ENCODE measurements at regions not wholly inside any gene's neighbourhood (a gene's known extent, or its start where the extent isn't known, plus 50 kb on each side); places are given as distances from the start of the nearest gene placed in this dataset.
A peak's percentile ranks its signal among the peaks of the same experiment; 100 is the strongest.
"Not testable (repeated sequence)": the region's sequence is repeated elsewhere in the genome, so short reads cannot be mapped to it uniquely, and the experiment has no call there.

DNA sequence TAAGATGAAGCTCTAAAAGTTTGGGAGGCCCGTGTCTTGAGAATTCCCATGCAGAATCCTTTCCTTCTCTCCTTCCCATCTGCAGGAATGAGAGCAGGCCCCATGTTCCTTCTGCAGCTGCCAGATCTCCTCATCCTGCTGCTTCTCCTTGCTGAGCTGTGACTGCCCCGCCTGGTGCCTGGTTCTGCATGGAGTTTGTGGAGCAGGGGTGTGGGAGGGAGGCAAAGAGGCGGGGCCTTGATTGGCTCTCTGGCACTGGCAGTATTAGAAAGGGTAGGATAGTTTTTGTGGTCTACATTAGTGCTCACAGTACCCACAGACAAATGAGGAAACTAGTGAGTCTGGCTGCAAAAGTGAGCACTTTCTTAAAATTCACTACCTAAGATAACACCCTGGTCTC, 91.1 kb upstream of the CLPB start:
- DNase-seq: no peak

DNA sequence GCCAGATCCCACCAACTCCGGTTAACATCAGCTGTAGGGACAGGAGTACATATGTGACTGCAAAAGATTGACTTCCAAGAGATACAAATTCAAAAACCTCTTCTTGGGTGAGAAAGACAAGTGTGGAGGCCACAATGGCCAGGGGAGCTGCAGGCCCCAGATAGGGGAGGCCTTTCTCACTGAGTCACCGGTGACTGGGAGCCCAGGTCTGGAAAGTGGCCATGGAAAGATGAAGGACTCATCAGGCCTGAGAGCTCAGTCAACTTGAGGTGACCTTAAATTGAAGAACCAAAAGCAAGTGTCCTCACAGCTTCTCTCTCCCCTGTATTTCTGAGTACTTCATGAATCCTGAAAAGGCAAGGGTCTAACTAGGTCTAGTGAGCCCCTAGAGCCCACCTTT, 90.4 kb upstream of the CLPB start:
- DNase-seq: no peak

DNA sequence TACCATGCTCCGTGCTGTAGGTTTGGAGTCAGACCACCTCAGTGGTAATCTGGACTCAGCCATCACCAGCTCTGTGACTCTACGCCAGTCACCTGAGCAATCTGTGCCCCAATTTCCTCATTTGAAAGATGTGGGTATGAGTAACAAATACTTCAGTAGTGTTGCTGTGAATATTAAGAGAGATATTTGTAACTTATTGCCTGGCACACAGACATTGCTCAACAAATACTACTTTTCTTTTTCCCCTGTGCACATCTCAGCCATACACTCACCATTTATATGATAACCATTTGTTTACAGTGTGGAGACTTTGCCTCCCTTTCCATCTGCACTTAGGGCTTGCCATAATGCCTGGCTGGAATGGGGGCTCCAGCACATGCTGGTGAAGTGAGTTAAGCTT, 89.7 kb upstream of the CLPB start:
- DNase-seq: no peak

DNA sequence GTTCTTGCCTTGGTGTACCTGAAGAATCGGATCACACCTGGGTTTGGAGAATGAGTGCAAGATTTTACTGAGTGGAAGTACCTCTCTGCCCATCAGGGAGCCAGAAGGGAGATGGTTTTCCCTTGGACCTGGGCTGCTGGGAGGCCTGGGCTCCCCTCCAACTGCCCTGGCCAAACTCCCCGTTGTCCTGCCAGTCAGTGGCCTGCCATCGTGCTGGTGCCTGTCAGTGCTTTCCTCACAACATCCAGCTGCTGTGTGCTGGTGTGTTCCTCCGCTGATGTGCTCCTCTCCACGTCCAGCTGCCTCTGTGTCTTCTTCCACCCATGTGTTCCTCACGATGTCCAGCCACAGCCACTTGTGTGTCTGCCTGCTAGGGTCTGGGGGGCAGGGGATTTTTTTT, 87.9 kb upstream of the CLPB start:
- no peak for DNase-seq

DNA sequence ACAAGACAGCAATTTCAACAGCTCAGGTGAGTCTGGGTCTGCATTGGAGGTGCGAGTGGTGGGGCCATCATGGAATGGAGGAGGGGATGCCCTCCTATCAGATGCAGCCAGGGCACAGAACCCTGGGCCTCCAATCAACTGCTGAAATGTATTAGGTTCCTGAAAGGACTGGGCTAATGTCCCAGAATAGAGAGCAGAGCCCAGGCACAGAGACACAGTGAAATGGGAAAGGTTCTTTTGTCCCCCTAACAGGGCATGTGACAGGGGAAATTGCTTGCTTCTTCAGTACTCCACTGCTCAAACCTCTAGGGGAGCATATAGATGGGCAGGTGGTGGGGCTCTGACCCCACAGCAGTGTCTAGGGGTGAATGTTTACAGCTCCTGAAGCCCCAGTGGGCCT, 87.3 kb upstream of the CLPB start:
- DNase-seq: no peak

DNA sequence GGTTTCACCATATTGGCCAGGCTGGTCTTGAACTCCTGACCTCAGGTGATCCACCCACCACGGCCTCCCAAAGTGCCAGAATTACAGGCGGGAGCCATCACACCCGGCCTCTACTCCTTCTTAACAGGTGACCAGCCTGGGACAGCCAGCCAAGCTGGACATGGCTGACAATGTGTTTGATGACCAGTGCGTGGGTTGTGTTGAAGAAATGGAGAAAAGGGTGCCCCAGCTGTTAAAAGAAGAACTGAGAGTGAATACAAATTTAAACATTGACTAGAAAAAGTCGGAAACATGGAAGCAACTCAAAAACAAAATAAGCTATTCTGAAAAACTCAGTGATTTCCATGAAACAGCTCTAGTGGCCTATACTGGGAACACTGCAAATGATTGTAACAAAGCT, 86.5 kb upstream of the CLPB start:
- DNase-seq: no peak

DNA sequence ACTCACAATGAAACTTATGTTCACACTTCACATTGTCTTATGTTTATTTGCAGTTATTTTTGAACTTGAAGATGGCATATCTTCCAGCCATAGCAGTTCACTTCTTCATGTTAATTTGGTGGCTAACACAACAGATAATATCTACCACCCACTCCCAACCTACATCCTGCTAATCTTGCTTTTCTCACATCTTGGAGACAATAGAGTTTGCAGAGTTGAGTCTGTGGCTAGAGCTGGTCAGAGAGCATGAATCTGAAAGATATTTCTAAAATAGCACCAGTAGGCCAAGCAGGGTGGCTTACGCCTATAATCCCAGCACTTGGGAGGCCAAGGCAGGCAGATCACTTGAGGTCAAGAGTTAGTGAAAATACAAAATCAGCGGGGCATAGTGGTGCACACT, 85.6 kb upstream of the CLPB start:
- not testable (repeated sequence) for DNase-seq

DNA sequence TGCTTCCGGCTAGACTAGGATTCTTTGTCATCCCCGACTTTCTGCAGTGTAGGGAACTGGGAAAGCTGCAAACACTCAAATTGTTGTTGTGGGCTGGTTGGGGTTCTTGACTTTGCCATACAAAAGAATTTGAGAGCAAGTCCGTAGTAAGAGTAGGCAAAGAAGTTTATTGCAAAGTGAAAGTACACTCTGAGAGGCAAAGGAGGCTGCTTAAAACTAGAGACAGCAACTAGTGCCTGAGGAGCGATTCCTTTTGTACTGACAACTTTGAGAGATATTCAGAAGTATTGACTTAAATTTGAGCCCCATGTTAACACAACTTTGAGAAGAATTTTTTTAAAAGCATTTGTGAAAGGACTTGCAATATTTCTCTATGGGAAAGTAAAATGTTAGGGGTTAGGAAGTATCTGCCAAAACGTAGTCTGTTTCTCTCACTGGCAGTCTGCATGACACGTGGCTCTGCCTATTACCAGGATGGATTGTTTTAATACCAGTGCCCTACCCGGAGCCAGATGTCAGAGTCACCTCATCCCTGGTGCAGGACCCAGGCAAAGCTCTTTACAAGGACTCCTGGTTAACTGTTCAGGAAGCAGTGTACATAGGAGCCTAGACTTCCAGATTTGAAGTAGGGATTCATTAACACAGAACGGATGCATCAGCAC, 85.0 kb upstream of the CLPB start:
- peak; percentile 17 for DNase-seq

DNA sequence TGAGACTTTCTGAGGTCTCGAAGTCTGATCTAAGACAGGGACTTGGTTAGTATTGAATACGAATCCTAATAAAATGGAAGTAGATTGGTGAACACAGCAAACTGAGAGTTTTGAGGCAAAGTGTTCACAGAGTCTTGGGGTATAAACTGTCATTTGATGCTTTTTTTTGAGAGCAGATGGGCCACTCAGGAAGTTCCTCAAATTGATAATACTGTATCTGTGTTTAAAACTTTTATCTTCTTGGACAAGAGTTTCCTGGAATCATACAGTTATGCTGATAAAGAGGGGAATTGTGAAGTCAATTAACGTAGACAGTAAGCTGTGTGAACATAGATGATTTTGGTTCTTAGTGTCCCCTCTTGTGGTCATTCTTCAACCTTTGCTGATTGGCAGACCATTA, 80.0 kb upstream of the CLPB start:
- DNase-seq: no peak

DNA sequence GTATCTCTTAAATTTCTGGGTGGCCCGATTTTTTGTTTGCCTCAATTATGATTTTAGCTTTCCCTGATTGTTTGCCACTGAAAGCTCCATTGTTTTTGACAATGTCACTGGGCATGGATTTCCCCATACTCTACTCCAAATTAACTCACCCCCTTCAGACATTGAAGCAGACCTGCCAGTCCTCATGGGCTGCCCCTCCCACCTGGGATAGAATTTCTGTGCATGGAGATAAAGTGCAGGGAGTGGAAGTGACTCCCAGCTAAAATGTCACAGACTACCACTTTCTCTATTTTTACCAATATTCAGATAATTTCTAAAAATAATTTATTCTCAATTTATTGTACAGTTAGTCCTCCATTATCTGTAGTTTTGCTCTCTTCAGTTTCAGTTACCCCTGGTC, 79.1 kb upstream of the CLPB start:
- no peak for DNase-seq

DNA sequence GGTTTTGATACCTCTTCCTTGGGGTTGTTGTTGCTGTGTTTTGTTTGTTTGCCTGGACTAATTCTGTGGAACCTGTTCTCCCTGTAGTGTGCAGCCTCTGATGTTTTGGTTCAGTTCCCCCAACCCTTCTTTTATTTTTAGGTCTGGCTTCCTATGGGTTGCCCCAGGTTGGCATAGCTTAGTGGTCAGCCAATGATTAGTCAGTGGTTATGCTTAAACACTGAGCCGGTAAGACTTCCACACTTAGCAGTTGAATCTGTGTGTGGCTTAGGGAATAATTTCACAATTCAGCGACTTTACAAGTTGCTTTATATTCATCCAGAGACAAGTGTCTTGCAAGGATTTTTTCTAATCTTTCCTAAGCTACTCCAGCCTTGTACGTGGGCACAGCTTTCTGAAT, 78.6 kb upstream of the CLPB start:
- no peak for DNase-seq

DNA sequence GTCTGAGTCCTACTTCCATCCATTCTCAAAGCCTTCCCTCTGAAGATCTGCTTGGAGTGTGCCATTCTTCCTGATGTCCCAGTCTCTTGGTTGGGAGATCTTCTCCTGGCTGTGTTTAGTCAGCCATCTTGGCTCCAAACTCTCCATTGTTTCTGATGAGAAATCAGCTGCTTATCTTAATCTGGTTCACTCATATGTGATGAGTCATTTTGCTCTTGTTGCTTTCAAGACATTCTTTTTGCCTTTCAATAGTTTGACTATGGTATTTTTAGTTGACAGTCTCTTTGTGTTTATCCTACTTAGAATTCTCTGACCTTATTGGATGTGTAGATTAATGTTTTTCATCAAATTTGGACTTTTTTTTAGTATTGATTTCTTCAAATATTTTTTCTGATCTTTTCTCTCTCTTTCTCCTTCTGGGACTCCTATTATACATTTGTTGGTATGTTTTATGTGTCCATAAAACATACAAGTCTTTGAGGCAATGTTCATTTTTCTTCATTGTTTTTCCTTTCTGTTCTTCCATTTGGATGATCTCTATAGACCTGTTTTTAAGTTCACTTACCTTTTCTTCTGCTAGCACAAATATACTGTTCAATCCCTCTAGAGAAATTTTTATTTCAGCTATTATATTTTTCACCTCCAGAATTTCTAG, 77.2 kb upstream of the CLPB start:
- no peak for DNase-seq

DNA sequence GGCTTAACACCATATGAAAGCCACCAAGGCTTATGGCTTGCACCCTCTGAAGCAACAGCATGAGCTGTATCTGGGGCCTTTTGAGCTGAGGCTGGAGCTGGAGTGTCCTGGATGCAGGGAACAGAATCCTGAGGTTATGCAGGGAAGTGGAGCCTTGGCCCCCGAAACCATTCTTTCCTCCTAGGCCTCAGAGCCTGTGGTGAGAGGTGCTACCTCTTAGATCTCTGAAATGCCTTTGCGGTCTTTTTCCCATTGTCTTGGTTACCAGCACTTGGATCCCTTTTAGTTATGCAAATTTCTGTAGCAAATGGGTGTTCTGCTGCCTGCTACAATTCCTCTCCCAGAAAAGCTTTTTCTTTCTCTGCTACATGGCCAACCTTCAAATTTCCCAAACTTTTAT, 72.7 kb upstream of the CLPB start:
- no peak for DNase-seq

DNA sequence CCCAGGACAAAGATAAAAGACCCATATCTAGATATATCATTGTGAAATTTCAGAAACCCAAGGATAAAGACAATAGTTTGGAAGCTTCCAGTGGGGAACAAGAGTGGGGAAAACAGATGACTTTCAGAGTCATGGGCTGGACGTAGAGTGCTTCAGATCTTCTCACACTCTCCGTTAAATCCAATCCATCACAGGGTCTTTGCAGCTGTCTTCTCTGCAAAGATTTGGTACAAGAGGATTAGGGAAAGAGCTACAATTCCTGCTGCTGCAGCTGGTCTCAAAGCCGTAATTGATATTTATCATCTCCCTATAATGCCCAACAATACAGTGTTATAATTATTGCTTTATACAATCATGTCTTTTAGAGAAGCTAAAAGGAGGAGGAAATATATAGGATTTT, 63.4 kb upstream of the CLPB start:
- DNase-seq: no peak

DNA sequence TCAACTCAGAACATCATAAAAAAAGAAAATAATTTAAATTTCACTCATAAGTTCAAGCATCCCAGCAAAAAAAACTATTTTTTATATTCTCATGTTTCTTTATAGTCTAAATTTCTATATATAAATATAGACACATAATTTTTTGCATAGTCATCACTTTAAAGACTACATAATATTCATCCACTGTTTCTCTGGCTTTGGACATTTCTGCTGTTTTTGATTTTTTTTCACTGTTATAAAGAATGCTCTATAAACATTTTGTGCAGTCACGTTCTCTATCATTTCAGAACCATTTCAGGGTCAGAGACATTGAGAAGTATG, 59.7 kb upstream of the CLPB start:
- DNase-seq: no peak

DNA sequence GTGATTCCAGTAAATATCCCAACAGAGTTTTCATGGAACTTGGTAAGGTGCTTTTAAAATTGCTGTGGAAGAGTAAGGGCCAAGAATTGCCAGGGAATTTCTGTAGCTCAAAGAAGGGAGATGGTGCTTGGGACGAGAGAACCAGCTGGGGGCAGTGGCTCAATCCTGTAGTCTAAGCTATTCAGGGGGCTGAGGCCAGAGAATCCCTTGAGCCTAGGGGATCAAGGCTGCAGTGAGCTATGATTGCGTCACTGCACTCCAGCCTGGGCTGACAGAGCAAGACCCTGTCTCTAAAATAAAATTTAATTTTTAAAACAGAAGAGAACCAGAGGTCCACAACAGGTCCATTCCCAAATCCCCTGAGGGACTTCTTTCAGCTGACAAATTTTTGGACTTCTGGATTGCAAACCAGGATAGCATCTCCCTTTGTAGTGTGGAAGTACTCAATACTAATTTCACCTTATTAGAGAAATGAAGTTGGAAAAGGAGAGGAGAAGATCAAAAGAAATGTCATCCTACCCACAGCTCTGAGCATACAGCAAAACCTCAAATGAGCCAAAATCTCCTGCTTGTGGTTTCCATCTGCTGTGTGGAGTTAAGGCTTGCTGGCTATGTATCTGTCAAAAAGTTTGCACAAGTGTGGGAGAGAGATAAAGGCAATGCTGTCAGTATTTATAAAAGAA, 59.2 kb upstream of the CLPB start:
- no peak for DNase-seq

DNA sequence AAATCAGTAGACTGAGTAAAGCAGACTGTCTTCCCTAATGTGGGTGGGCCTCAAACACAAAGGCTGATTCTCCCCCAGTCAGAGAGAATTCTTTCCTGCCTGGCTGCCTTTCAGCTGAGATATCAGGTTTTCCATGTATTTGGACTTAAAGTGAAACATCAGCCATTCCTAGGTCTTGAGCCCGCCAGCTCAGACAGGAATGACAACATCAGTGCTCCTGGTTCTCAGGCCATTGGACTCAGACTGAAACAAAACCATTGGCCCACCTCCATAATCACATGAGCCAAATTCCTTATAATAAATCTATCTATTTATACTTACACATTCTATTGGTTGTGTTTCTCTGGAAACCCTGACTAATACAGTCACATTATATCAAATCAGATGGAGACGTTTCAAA, 56.7 kb upstream of the CLPB start:
- no peak for DNase-seq
